DMS79 treated with DMSO at 0.1 percent for 48 hours (cell line): ENCODE measurements at regions not wholly inside any gene's neighbourhood (a gene's known extent, or its start where the extent isn't known, plus 50 kb on each side); places are given as distances from the start of the nearest gene placed in this dataset.
"Not testable (repeated sequence)": the region's sequence is repeated elsewhere in the genome, so short reads cannot be mapped to it uniquely, and the experiment has no call there.

Source experiments
- DNase-seq: peaks from one replicate; lab custom pipeline; 2025; lab: John Stamatoyannopoulos, UW

DNA sequence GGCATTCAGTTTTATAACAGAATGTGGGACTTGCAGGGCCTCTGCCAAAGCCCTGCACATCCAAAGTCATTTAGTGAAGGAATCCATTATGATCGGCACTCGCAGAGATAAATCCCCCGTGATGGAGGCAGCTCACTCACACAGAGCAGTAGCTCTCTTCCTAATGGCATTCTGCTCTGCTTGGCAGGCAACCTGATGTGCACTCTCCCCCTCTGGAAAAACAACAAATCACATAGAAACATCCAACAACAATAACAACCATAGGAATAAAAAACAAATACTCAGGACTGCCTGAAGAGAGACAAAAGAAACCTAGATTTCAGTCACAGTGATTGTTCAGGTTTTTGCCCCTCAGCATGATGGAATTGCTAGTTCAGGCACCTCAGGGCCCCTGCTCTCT lies 59.7 kb downstream of the NAA11 start:
- no peak for DNase-seq

DNA sequence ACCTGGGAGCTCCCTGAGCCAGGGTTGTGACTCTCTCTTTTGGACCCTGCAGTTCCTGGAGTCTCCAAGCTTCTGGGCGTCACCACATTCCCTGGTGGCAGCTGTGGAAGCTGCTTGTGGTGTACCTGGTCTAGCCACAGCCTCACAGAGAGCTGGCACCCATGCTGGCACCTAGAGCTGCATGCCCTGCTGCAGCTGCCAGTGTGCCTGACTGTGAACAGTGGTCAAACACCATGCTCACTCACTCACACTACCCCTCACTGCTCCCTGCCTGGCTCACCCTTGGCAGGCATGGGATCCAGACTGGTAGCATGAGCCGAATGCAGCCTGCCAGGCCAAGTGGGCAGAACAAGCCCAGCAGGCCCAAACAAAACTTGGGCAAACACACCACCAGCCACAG lies 66.6 kb downstream of the NAA11 start:
- DNase-seq, result no peak

DNA sequence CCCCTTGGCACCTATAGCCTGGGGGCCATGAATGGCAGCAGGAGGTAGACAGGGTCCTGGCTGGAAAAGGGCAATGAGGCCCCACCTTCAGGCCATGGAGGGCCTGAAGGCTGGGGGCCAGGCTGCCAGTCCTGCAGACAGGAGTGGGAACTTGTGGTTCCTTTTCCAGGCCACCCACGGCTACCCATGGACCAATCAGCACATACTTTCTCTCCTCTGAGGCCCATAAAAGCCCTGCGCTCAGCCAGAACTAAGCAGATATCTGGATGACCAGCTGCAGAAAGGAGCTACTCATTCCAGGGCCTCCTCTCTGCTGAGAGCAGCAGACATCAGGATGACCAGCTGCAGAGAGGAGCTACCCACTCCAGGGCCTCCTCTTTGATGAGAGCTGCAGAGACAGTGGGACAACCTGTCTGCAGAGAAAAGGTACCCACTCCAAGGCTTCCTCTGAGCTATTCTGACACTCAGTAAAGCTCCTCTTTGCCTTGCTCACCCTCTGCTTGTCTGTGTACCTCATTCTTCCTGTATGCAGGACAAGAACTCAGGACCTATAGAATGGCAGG lies 67.2 kb downstream of the NAA11 start:
- no peak for DNase-seq

DNA sequence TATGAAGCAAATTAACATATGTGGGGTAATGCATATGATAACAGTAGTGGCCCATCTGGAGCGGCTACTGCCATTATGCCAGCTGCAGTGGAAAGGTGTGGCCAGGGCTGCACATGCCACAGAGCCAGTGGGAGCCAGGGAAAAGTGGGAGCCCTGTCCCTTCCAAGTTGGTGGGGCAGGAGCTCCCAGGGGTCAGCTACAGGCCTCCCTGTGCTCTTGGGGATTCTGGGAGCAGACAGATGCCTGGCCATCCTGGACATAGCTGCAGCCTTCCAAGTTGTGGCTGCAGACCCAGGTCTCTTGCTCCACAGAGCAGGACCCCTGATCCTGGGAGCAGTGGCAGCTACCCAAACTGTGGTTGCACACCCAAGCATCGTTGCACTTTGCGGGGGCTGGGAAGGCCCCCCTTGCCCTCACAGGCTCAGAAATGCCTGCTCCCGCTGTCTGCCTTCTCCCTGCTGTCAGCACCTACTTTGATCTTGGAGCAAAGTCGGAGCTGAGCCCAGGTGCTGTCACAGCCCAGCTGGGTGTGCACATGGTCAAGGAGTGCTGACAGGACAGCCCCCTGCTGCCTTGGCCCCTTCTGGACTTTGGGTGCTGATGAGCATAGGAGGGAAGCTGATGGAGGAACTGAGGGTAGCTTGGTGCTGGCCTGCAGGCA lies 67.8 kb downstream of the NAA11 start:
- DNase-seq, result no peak

DNA sequence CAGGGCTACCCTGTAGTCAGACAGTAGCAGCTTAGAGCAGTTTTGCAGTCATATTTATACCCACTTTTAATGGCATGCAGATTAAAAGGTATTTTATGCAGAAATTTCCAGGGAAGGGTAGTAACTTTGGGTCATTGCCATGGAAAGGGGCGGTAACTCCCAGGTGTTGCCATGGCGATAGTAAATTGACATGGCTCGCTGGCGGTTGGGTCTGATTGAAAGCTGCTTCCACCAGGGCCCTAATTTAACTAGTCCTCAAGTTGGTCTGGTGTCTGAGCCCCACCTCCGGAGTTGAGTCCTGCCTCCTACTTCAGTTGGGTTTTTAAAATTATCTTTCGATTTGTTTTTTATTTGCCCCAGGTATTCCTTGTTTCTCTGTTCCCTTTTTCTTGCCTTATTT lies 70.1 kb downstream of the NAA11 start:
- DNase-seq, result no peak

DNA sequence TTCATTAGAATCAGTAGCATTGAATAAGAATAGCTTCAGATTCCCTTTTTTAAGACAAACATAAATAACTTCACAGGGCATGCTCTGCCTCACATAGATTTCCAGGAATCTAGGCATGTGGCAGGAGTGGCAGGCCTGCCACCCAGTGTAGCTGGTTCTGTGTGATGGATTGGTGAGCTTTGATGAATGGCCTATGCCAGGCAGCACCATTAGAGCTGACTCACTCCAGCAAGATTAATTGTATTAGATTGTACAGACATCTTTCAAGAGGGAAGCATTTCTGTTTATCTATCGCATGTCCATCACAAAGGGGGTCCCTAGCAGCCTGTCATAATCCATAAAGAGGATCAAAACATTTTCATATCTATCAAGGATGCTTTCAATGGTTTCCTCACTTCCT lies 71.9 kb downstream of the NAA11 start:
- DNase-seq, result no peak

DNA sequence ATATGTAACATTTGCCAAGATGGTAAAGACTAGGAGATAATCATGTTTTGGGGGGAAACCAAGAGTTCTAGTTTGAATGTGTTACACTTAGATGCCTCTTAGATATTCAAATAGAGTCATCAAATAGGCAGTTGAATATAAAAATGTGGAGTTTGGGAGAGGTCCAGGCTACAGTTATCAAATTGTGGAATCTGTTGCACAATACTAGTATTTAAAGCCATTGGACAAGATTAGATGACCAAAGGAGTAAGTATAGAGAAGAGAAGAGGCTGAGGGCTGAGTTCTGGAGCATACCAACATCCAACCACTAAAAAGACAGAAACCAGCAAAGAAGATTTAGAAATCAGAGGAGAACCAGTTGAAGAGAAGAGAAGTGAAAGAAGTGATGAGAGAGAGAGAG lies 72.7 kb downstream of the NAA11 start:
- no peak for DNase-seq

DNA sequence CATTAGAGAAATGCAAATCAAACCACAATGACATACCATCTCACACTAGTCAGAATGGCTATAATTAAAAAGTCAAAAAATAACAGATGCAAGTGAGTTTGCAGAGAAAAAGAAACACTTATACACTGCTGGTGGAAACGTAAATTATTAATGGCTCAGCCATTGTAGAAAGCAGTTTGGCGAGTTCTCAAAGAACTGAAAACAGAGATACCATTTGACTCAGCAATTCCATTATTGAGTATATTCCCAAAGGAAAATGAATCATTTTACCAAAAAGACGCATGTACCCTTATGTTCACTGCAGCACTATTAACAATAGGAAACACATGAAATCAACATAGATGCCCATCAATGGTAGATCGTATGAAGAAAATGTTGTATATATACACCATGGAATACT lies 75.0 kb downstream of the NAA11 start:
- DNase-seq, result no peak

DNA sequence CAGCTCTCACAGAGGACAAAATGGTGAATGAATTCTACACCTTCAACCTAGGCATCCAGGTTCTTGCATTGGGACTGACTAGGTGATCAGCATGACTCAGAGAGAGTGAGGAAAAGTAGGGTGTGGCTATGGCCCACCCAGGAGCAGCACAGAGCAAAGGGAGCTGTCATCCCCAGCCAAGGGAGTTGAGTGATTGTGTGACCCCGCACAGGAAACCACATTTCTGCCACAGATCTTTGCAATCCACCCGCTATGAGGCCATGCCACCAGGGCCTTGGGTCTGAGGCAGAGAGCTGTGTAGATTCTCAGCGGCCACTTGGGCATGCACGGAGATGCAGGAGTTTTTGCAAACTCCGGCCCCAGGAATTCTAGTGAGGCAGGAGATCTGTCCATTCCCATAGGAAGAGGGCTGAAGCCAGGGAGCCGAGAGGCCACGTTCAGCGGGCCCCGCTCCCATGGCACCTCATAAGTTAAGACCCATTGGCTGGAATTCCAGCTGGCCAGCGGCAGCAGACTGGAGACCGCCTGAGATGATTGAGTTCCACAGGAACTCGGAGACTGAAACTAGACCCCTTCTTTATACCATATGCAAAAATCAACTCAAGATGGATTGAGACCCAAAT lies 75.9 kb downstream of the NAA11 start:
- DNase-seq, result no peak

DNA sequence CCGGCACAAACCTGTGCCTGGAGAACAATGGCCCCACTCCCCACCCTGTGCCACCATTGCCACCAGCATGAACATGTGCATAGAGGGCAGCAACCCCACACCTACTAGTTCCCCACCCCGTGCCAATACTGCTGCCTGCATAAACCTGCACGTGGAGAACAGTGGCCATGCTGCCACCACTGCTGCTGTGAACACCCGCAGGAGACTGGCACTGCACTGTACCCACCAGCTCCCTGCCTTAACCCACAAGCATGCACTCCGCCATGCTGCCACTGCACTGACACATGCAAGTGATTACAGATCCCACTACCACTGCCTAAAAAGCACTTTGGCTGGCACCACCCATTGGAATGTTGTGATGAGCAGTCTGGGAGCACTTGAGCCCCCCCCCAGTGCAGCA lies 77.3 kb downstream of the NAA11 start:
- no peak for DNase-seq

DNA sequence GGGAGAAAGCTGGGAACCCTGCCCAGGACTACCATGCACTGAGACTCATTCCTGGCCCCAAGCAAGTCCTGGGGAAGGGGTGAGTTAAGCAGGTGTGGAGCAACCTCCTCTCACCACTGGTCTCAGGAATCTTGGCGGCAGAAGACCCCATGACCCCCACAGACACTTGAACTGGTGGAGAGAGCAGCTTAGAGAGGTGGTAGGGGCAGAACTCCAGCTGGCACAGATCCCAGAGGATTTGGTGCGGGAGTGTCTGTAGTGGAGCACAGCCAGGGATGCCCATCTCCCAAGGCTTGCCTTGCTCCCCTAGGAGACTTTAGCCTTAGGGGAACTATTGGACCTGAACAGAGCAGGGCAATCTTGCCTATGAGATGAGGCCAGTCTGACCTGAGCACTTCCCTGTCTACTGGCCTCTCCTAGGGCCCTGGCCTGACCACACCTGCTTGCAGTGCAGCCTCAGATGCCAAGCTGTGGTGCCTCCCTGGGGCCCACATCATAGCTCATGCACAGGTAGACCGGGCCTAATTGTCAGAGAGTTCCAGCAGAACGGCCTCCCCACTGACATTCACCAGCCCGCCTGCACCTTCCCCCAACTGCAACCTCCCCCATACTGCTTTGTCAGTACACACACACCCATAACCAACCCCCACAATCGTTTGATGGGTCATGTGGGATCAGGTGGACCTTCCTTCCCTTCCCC lies 78.0 kb downstream of the NAA11 start:
- DNase-seq, result no peak

DNA sequence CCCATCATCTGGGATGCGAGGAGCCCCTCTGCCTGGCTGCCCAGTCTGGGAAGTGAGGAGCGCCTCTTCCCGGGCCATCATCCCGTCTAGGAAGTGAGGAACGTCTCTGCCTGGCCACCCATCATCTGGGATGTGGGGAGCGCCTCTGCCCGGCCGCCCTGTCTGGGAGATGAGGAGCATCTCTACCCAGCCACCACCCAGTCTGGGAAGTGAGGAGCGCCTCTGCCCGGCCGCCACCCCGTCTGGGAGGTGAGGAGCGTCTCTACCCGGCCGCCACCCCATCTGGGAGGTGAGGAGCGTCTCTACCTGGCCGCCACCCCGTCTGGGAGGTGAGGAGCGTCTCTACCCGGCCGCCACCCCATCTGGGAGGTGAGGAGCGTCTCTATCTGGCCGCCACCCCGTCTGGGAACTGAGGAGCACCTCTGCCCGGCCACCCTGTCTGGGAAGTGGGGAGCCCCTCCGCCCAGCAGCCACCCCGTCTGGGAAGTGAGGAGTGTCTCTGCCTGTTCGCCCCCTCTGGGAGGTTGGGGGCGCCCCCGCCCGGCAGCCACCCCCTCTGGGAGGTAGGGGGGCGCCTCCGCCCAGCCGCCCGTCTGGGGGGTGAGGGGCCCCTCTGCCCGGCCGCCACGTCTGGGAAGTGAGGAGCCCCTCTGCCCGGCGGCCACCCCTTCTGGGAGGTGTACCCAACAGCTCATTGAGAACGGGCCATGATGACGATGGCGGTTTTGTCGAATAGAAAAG lies 80.5 kb downstream of the NAA11 start:
- DNase-seq, result not testable (repeated sequence)

DNA sequence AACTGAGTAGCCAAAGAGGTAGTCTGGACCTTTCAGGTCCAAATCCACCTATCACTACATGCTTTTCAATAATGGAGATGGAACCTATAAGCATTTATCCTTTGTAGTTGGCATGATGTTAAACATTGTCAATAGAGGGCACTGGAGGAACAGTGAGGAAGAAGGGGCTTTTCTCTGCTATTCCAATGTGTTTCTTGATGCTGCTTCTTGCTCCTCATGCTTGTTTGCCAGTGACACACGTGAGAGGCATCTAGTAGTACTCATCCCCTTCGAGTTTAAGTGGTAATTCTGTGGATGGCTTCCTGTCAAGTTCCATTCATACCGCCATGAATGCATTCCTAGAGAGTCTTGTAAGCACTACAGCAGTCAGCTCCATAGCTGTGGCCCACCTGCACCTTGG lies 84.0 kb downstream of the NAA11 start:
- DNase-seq, result no peak

DNA sequence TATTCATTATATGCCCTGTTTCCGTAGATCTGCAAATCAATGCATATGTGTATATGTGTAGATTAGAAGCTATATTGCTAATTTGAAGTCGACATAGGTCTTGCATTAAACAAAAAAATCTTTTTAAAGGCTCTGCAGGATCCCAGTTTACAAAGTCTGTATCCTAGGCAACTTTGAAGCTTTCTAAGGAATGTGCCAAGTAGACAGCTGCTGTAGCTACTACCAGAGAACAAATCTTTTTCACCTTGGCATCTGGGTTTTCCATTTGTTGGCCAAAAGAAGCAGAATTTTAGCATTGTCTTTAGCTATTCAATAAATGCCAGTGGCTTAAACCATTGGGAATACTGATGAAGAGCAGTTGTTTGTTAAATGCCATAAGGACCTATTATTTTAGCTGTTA lies 88.0 kb downstream of the NAA11 start:
- no peak for DNase-seq

DNA sequence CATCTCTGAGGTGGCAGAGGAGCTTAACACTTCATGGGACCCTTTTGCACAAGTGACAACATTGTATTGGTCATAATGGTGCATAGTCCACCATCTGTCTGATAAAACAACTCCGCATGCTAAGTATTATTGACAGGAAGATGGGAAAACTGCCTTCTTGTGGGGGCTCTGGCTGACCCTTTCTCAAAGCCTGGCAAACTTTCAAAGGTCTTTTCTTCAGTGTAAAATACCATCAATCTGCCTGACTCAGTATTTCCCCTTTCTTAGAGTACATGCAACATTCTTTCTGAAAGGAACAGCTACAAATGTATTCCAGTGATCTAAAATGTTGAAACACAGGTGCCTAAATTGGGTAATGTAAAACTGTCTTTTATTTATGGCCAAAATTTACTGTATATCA lies 89.1 kb downstream of the NAA11 start:
- no peak for DNase-seq

DNA sequence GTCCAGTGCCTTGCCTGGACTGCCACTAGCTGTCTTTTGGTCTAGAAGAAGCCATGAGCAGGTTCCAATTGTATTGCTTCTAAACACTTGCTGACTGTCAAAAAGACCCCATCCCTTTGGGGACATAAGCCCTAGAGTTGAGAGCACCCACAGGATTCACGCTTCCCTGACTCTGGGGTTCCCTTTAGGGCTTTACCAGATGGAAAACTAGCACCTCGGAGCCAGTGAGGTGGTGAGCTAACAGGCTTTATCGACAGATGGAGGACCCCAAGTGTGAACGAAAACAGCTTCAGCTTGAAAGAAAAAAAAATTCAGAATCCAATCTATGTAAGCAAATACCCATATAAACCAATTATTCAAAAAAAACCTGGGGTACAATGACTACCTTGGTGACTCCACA lies 90.8 kb downstream of the NAA11 start:
- no peak for DNase-seq

DNA sequence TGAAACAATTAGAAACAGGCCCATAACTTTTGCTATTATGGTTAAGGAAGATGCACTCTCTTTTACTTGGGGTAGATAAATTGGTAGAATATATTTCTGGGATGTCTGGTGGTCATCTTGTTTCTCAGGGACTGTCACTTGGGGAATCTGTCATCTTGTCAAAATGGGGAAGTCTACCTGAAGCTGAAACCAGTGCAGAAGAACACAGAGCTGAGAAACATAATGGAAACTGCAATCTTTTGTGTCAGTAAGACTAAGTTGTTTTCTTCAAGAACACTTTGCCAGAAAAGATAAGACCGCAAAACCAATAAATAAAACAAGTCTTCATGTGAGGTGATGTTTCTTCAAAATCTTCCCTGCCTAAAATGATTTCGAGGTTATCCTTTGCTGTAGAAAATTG lies 92.0 kb downstream of the NAA11 start:
- no peak for DNase-seq

DNA sequence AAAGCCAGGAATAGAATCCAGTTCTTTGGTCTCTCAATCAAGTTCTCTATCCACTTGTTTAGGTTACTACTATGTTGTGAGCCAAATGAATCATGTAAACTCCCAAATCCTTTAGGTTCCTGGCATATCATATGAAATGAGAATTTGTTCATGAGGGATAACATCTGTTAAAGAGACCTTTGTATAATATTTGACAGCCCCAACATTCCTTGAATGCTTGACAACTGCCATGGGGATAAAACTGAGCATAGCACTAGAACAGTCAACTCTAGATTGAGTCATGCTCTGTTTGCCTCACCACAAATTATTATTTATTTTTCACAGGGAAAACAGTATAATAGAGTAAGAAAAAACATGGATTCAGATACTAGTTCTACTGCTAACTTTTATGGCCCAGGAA lies 93.3 kb downstream of the NAA11 start:
- no peak for DNase-seq

DNA sequence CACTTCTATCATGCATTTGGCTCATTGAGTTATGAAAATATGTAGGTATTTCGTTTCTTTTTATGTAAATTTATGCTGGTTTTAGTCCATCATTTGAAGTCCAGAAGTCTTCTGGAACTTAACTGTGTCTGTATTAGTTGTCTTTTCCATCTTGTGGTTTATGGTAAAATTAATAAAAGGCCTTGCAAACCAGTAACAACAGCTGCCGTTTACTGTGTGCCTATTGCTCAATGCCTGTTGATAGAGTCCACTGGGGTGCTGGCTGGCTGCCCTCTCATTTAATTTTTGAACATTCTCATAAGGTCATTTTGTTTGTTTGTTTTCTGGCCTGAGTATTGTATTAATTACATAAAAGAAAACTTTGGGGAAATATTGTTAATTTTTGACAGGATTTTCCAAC lies 98.0 kb downstream of the NAA11 start:
- no peak for DNase-seq

DNA sequence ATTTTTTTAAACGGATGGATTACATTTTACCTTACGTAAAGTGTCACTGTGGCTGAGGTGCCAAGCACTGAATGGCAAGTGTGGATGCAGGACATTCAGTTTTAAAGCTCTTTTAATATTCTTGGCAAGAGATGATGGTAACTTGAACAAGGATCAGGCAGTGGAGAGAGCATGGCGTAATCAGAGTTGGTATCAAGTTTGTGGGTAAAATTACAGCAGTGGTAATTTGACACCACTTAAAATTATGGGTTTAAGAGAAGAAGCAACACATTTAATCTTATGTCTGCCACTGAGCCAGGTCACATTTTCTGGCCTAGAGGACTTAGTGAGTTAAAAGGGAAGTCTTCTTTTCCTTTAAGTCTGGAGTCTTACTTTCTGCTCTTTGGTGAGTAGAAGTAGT lies 100.5 kb downstream of the NAA11 start:
- DNase-seq, result no peak

DNA sequence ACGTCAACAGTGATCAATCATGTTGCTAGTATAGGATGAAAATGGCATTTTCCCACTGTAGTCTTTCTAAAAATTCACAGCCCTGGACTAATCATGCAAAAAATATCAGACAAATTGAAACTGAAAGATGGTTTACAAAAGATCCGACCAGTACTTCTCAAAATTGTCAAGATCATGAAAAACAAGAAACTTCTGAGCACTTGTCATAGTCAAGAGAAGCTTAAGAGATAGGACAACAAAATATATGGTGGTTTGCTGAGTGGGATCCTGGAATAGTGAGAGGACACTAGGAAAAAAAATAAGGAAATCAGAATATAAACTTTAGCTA lies 101.1 kb downstream of the NAA11 start:
- no peak for DNase-seq

DNA sequence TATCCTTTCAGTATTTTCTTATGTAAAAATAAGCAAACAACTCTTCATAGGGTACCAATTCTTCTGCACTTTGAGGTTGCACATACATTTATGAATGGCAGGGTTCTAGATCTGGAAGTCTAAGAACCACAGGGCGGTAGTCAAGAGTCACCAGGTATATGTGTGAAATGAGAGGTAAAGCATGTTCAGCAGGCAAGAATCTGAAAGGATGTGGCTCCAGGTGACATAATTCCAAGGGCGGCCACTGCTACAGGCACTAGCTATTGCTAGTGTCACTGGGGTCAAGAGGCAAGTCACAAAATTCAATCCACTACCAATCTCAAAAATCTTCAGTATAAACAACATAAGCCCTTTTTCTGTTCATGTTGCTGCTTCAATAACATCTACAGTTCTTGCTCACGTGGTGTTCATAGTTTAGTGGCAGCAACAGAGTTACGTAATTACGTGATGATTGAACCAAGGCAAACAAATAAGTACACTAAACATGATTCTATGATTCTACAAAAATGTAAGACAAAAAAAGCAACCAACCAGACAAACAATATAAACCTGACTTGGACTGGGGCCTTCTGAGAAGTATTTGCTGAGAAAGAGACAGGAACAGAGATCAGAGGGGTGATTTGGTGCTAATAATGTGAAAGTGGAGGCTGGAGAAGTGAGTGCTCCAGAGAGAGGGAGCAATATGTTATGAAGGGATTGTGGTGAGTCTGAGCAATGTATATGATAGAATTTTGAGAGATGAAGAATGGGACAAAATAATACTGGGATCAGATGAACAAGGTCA lies 101.7 kb downstream of the NAA11 start:
- no peak for DNase-seq
